K562 (cell line): ENCODE measurements at regions not wholly inside any gene's neighbourhood (a gene's known extent, or its start where the extent isn't known, plus 50 kb on each side); places are given as distances from the start of the nearest gene placed in this dataset.

ENCODE experiments used
- ATAC-seq: fragments of 200-7000 bp; cut with Tn5 transposase; 3 replicates; pipeline ENCODE4 v1.9.1; 2020; ENCODE audit warnings: moderate library complexity
- BruUV-seq: library from RNA; stranded (reverse); fragments of 400-500 nt; replicated peaks from 2 replicates; lab custom pipeline; 2021; lab: Mats Ljungman, UMichigan
- CTCF ChIA-PET: fragments of 300-600 bp; formaldehyde crosslinking; extraction: SDS; loops from one replicate; lab custom pipeline; 2021; ENCODE audit warnings: low intra/inter-chr PET ratio; lab: Yijun Ruan, JAX
- POLR2A ChIA-PET: fragments of 300-600, 350-650 bp; sonication (Branson Sonifier 250); formaldehyde crosslinking; extraction: SDS; loops from one replicate; lab custom pipeline; 2021; ENCODE audit warnings: antibody characterized with exemption, inconsistent platforms; lab: Yijun Ruan, JAX
- DNase-seq, 4 experiments: peaks; one replicate each; pipeline versions ENCODE4 v3.0.0 to v3.0.0-alpha.2; 2011 to 2018; ENCODE audit warnings: low spot score in 3 of 4, mixed read lengths in 3 of 4; ENCODE audit errors: extremely low read depth in 1 of 4
- FAIRE-seq: peaks from 2 replicates; lab custom pipeline; 2011; peaks lifted over from hg19 to GRCh38; lab: Jason Lieb, UNC
- H2AFZ ChIP-seq: 2 replicates; pipeline ENCODE4 v1.6.0; 2011; ENCODE audit warnings: low read depth, low read length, control low read depth, inconsistent platforms
- H3K27ac ChIP-seq: fragments of 200-600 bp; 3 replicates; pipeline ENCODE4 v1.8.0; 2011; ENCODE audit warnings: low read depth, mild to moderate bottlenecking, control low read depth, inconsistent platforms, low read length, moderate library complexity, mixed read lengths; ENCODE audit errors: extremely low read depth
- H3K27me3 ChIP-seq, 2 experiments: fragments of 300-600 bp in 1 of 2; 2 replicates in 1 of 2; 3 replicates in 1 of 2; pipeline versions ENCODE4 v1.6.0 to v1.8.0; 2011; ENCODE audit warnings: inconsistent platforms in 2 of 2, low read length in 2 of 2, mild to moderate bottlenecking in 1 of 2, mixed read lengths in 1 of 2, moderate library complexity in 1 of 2; ENCODE audit not compliant: control insufficient read depth in 2 of 2, insufficient read depth in 2 of 2
- H3K36me3 ChIP-seq: fragments of 300-600 bp; 3 replicates; pipeline ENCODE4 v1.8.0; 2011; ENCODE audit warnings: mild to moderate bottlenecking, low read length, inconsistent platforms; ENCODE audit not compliant: control insufficient read depth, insufficient read depth
- H3K4me1 ChIP-seq, 2 experiments: fragments of 200-600 bp in 1 of 2; replicated peaks in 1 of 2; 2 replicates in 1 of 2; 3 replicates in 1 of 2; pipeline versions ENCODE4 v1.5.1 to v1.8.0; 2011; ENCODE audit warnings: inconsistent platforms in 2 of 2, low read length in 2 of 2, mild to moderate bottlenecking in 1 of 2, mixed read lengths in 1 of 2, moderate library complexity in 1 of 2; ENCODE audit not compliant: control insufficient read depth in 2 of 2, insufficient read depth in 2 of 2
- H3K4me2 ChIP-seq: 2 replicates; pipeline ENCODE4 v1.6.1; 2011; ENCODE audit warnings: low read length, control low read depth, inconsistent platforms, mixed read lengths; ENCODE audit not compliant: insufficient read depth
- H3K4me3 ChIP-seq: fragments of 200-600 bp; sonication (generic), shearing (Covaris generic); 2 replicates; pipeline ENCODE4 v1.5.1; 2016; ENCODE audit warnings: control low read depth, inconsistent platforms
- H3K79me2 ChIP-seq: fragments of 200-600 bp; 3 replicates; pipeline ENCODE4 v1.8.0; 2011; ENCODE audit warnings: low read length, inconsistent platforms; ENCODE audit not compliant: control insufficient read depth, insufficient read depth
- H3K9ac ChIP-seq, 2 experiments: 2 replicates each; pipeline versions ENCODE4 v1.6.0 to v1.6.1; 2011; ENCODE audit warnings: low read depth in 2 of 2, low read length in 2 of 2, control low read depth in 1 of 2, inconsistent platforms in 1 of 2, mild to moderate bottlenecking in 1 of 2, mixed read lengths in 1 of 2; ENCODE audit not compliant: insufficient read depth in 1 of 2
- H3K9me1 ChIP-seq: one replicate; pipeline ENCODE4 v1.6.0; 2011; ENCODE audit warnings: inconsistent platforms, mild to moderate bottlenecking, low read length, moderate library complexity; ENCODE audit not compliant: control insufficient read depth, insufficient read depth
- H3K9me3 ChIP-seq: replicated peaks from 2 replicates; pipeline ENCODE4 v1.5.1; 2011; ENCODE audit warnings: low read depth, low read length, inconsistent platforms; ENCODE audit not compliant: control insufficient read depth, insufficient read depth
- H4K20me1 ChIP-seq: replicated peaks from 2 replicates; pipeline ENCODE4 v1.6.1; 2011; ENCODE audit warnings: low read length, inconsistent platforms, mixed read lengths; ENCODE audit not compliant: control insufficient read depth, insufficient read depth
- ATF3 ChIP-seq, 2 experiments: fragments of 450-650 bp in 1 of 2; sonication (generic) in 1 of 2; formaldehyde crosslinking in 1 of 2; IDR thresholded peaks in 1 of 2; conservative IDR thresholded peaks in 1 of 2; 2 replicates each; pipeline versions ENCODE4 v1.6.1 to v1.8.1; 2016 to 2023; ENCODE audit warnings: mild to moderate bottlenecking in 2 of 2, moderate library complexity in 2 of 2, inconsistent platforms in 1 of 2, missing genetic modification reagents in 1 of 2
- JUND ChIP-seq, 2 experiments: IDR thresholded peaks; 2 replicates in 1 of 2; 3 replicates in 1 of 2; pipeline ENCODE4 v1.6.1; 2011; ENCODE audit warnings: borderline replicate concordance in 2 of 2, low read depth in 2 of 2, low read length in 2 of 2, improper control_type of control experiment in 1 of 2, missing biosample characterization in 1 of 2, missing genetic modification characterization in 1 of 2, missing genetic modification reagents in 1 of 2
- NRF1 ChIP-seq, 2 experiments: fragments of 450-650 bp; IDR thresholded peaks in 1 of 2; conservative IDR thresholded peaks in 1 of 2; 2 replicates each; pipeline ENCODE4 v1.6.1; 2014; ENCODE audit warnings: mild to moderate bottlenecking in 2 of 2
- RBM25 ChIP-seq: fragments of 200-400 bp; formaldehyde crosslinking; IDR thresholded peaks from 2 replicates; pipeline ENCODE4 v1.6.1; 2018; ENCODE audit warnings: low read length, low read depth, moderate library complexity; ENCODE audit not compliant: severe bottlenecking
- SAP30 ChIP-seq: fragments of 200-600 bp; sonication (generic); IDR thresholded peaks from 2 replicates; pipeline ENCODE4 v1.6.1; 2012; ENCODE audit warnings: borderline replicate concordance, low read depth, mild to moderate bottlenecking, moderate library complexity, low read length, control low read depth, inconsistent platforms; ENCODE audit not compliant: insufficient read depth, poor library complexity, severe bottlenecking
- SREBF2 ChIP-seq: sonication (generic); formaldehyde crosslinking; IDR thresholded peaks from 2 replicates; pipeline ENCODE4 v1.4.0; 2020; ENCODE audit warnings: mild to moderate bottlenecking, missing genetic modification reagents
- ZNF695 ChIP-seq: fragments of 450-650 bp; formaldehyde crosslinking; IDR thresholded peaks from 2 replicates; pipeline ENCODE4 v1.4.0; 2020; ENCODE audit warnings: mild to moderate bottlenecking, moderate library complexity
- WGBS: fragments of 100-300 bp; shearing (Covaris generic); methylation state at CpG from one replicate; pipeline ENCODE4 v1.1.6; 2016; ENCODE audit warnings: low coverage, mixed read lengths; ENCODE audit not compliant: insufficient coverage; ENCODE audit errors: missing lambda C conversion rate; 5-methylcytosine and 5-hydroxymethylcytosine counted together
- in situ Hi-C: fragments of 300-500 bp; cut with MboI; formaldehyde crosslinking; loops from 4 replicates; pipeline ENCODE4 v1.15.0; 2018; ENCODE audit warnings: inconsistent platforms, mixed read lengths
- intact Hi-C: fragments of 100-400 bp; cut with micrococcal nuclease; formaldehyde crosslinking; loops from 2 replicates; pipeline ENCODE4 v1.14.2; 2022
- TF ChIP-seq, protein P1 (sequence below): fragments of 450-650 bp; IDR thresholded peaks from 2 replicates; pipeline ENCODE4 v1.6.1; 2016; ENCODE audit warnings: low read depth, mild to moderate bottlenecking, moderate library complexity

DNA sequence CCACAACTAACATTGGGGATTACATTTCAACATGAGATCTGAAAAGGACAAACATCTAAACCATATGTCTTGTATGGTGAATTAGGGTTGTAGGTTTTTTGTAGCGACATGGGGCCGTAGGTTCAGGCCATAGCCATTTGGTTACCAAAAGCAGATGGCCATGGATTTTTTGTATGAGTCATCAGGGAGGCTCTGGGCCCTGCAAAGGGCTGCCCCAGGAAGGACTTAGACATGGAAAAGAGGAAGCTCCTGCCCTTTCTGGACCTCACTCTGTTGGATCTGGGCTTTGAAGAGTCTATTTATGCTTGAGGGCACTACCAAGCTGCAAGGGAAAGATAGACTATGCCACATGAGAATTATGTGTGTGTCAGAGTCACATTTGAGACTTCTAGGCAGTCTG lies 89.3 kb upstream of the DHRS4 start:
- in situ Hi-C loops = no loop called here
- POLR2A ChIA-PET = interaction anchor here (0.8 kb wide), 1 partner anchor 15 kb away, joined by 3 read pairs; no protein-coding TSS in a partner anchor

GRCh38 chr14:23864861-23865260 lies 88.7 kb upstream of the DHRS4 start:
- no peaks in the 10 kb centered on the region; a peak in 1 of 5 replicates for H3K4me1 ChIP-seq
- H3K79me2 ChIP-seq = no peaks in the 10 kb centered on the region
- 0% methylated on average over 3 of the region's 3 CpGs for WGBS
- TF ChIP-seq, protein P1, sequence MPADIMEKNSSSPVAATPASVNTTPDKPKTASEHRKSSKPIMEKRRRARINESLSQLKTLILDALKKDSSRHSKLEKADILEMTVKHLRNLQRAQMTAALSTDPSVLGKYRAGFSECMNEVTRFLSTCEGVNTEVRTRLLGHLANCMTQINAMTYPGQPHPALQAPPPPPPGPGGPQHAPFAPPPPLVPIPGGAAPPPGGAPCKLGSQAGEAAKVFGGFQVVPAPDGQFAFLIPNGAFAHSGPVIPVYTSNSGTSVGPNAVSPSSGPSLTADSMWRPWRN = no peak
- TF ChIP-seq SAP30 (no peak), SREBF2 (no peak), RBM25 (no peak)
- TF ChIP-seq, all 486 proteins: peak for 0
- H3K4me3 ChIP-seq = no peak overlapping the region
- no peak overlapping the region for H3K27ac ChIP-seq
- FAIRE-seq (no peak), DNase-seq (no peak), ATAC-seq (no peak)
- intact Hi-C loops (no loop called here), in situ Hi-C loops (no loop called here)
- BruUV-seq = no TSS peak
- no peak overlapping the region for H3K4me2 ChIP-seq
- H2AFZ ChIP-seq = no peak overlapping the region
- H3K36me3 ChIP-seq = no peaks in the 10 kb centered on the region
- POLR2A ChIA-PET = no interaction called here
- no peaks in the 10 kb centered on the region for H3K9me1 ChIP-seq
- CTCF ChIA-PET = no interaction called here
- no peak overlapping the region for H3K9ac ChIP-seq
- H4K20me1 ChIP-seq = no peaks in the 10 kb centered on the region
- no peaks in the 10 kb centered on the region for H3K9me3 ChIP-seq
- H3K27me3 ChIP-seq = no peaks in the 10 kb centered on the region

More for the DNA sequence above, 89.3 kb upstream of the DHRS4 start:
- no peak overlapping the region for H3K9ac ChIP-seq
- no peak overlapping the region for H2AFZ ChIP-seq
- H3K27ac ChIP-seq = no peak overlapping the region
- no peaks in the 10 kb centered on the region; a peak in 1 of 5 replicates for H3K4me1 ChIP-seq
- TF ChIP-seq ATF3 (IDR thresholded peaks at IDR 0.05) (peak; percentile 40), ATF3 (CRISPR knock-in tag; conservative IDR thresholded peaks at IDR 0.05) (no peak), ZNF695 (CRISPR knock-in tag) (no peak), JUND (IDR thresholded peaks at IDR 0.05; ENCODE audit: borderline replicate concordance, low read depth, low read length) (peak; percentile 51; the same call in 1 of the 2 replicates), JUND (tag; IDR thresholded peaks at IDR 0.05; ENCODE audit: borderline replicate concordance, low read depth, low read length) (peak; percentile 52; the same call in 1 of the 3 replicates), NRF1 (conservative IDR thresholded peaks at IDR 0.05 in 1 of 2, IDR thresholded peaks at IDR 0.05 in 1 of 2) (no peak)
- TF ChIP-seq, all 486 proteins: peak for 2
- no peak for FAIRE-seq
- no peaks in the 10 kb centered on the region for H3K9me3 ChIP-seq
- WGBS = 7% methylated on average over 2 of the region's 2 CpGs
- H3K27me3 ChIP-seq = no peaks in the 10 kb centered on the region
- CTCF ChIA-PET = no interaction called here
- H3K36me3 ChIP-seq = no peaks in the 10 kb centered on the region
- DNase-seq = no peak
- no peaks in the 10 kb centered on the region for H3K79me2 ChIP-seq
- no peaks in the 10 kb centered on the region for H3K9me1 ChIP-seq
- no peak for ATAC-seq
- no peaks in the 10 kb centered on the region for H4K20me1 ChIP-seq
- H3K4me2 ChIP-seq = no peak overlapping the region
- no peak overlapping the region for H3K4me3 ChIP-seq
- no TSS peak for BruUV-seq
- intact Hi-C loops = no loop called here
